WTC11 (cell line): ENCODE measurements at regions not wholly inside any gene's neighbourhood (a gene's known extent, or its start where the extent isn't known, plus 50 kb on each side); places are given as distances from the start of the nearest gene placed in this dataset.

Source experiments
- AFF4 ChIP-seq: sonication (generic); formaldehyde crosslinking; IDR thresholded peaks from 2 replicates; pipeline ENCODE4 v1.8.1; 2023; ENCODE audit warnings: mild to moderate bottlenecking, missing genetic modification reagents, borderline replicate concordance
- ARID4B ChIP-seq: sonication (generic); formaldehyde crosslinking; IDR thresholded peaks from 2 replicates; pipeline ENCODE4 v1.8.0; 2023; ENCODE audit warnings: missing genetic modification reagents, mild to moderate bottlenecking, borderline replicate concordance
- ATF1 ChIP-seq: sonication (generic); formaldehyde crosslinking; IDR thresholded peaks from 2 replicates; pipeline ENCODE4 v1.8.1; 2023; ENCODE audit warnings: mild to moderate bottlenecking, moderate library complexity, missing genetic modification reagents
- CREB1 ChIP-seq: sonication (generic); formaldehyde crosslinking; IDR thresholded peaks from 2 replicates; pipeline ENCODE4 v1.8.0; 2023; ENCODE audit warnings: mild to moderate bottlenecking, missing genetic modification reagents
- FOXJ3 ChIP-seq: sonication (generic); formaldehyde crosslinking; IDR thresholded peaks from 2 replicates; pipeline ENCODE4 v1.9.0; 2021; ENCODE audit warnings: missing genetic modification reagents, mild to moderate bottlenecking, borderline replicate concordance
- FOXP1 ChIP-seq: sonication (generic); formaldehyde crosslinking; IDR thresholded peaks from 2 replicates; pipeline ENCODE4 v1.8.0; 2022; ENCODE audit warnings: missing genetic modification reagents, mild to moderate bottlenecking, moderate library complexity, borderline replicate concordance
- FOXP4 ChIP-seq: sonication (generic); formaldehyde crosslinking; IDR thresholded peaks from 2 replicates; pipeline ENCODE4 v1.8.0; 2022; ENCODE audit warnings: mild to moderate bottlenecking, missing genetic modification reagents
- GABPB1 ChIP-seq: sonication (generic); formaldehyde crosslinking; IDR thresholded peaks from 2 replicates; pipeline ENCODE4 v1.8.1; 2023; ENCODE audit warnings: mild to moderate bottlenecking, missing genetic modification reagents
- NFATC4 ChIP-seq: fragments of 250-450 bp; sonication (Bioruptor Pico); IDR thresholded peaks from 2 replicates; pipeline ENCODE4 v1.9.0; 2021; ENCODE audit warnings: mild to moderate bottlenecking
- NR3C1 ChIP-seq: sonication (generic); formaldehyde crosslinking; conservative IDR thresholded peaks from 2 replicates; pipeline ENCODE4 v1.8.1; 2023; ENCODE audit warnings: low read depth, mild to moderate bottlenecking, missing genetic modification reagents
- PRDM15 ChIP-seq: sonication (generic); formaldehyde crosslinking; IDR thresholded peaks from 2 replicates; pipeline ENCODE4 v1.8.0; 2022; ENCODE audit warnings: missing genetic modification reagents
- SP1 ChIP-seq: sonication (generic); formaldehyde crosslinking; conservative IDR thresholded peaks from 2 replicates; pipeline ENCODE4 v1.8.1; 2022; ENCODE audit warnings: missing genetic modification reagents
- TEAD1 ChIP-seq: sonication (generic); formaldehyde crosslinking; IDR thresholded peaks from 2 replicates; pipeline ENCODE4 v1.8.0; 2022; ENCODE audit warnings: mild to moderate bottlenecking, missing genetic modification reagents
- ZNF317 ChIP-seq: sonication (generic); formaldehyde crosslinking; IDR thresholded peaks from 2 replicates; pipeline ENCODE4 v1.8.1; 2023; ENCODE audit warnings: low read depth, mild to moderate bottlenecking, moderate library complexity, missing genetic modification reagents, borderline replicate concordance
- TF ChIP-seq, protein P1 (sequence below): fragments of 250-450 bp; sonication (Bioruptor Pico); IDR thresholded peaks from 2 replicates; pipeline ENCODE4 v1.9.0; 2021; ENCODE audit warnings: mild to moderate bottlenecking

- TF ChIP-seq ARID4B (CRISPR knock-in tag) (no peak), GABPB1 (CRISPR knock-in tag) (no peak), TEAD1 (no peak), SP1 (CRISPR knock-in tag) (no peak), NFATC4 (no peak), ATF1 (CRISPR knock-in tag) (no peak), PRDM15 (CRISPR knock-in tag) (no peak), NR3C1 (CRISPR knock-in tag) (no peak), CREB1 (CRISPR knock-in tag) (no peak), FOXJ3 (CRISPR knock-in tag) (no peak), FOXP1 (CRISPR knock-in tag) (no peak), AFF4 (CRISPR knock-in tag) (no peak), FOXP4 (CRISPR knock-in tag) (no peak), ZNF317 (CRISPR knock-in tag) (no peak)
- TF ChIP-seq, protein P1, sequence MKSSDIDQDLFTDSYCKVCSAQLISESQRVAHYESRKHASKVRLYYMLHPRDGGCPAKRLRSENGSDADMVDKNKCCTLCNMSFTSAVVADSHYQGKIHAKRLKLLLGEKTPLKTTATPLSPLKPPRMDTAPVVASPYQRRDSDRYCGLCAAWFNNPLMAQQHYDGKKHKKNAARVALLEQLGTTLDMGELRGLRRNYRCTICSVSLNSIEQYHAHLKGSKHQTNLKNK, result no peak
These were observed 74.3 kb upstream of the SYNDIG1 start (continued) for GRCh38 chr20:24395151-24395550.
